Ishikawa (cell line): ENCODE measurements at regions not wholly inside any gene's neighbourhood (a gene's known extent, or its start where the extent isn't known, plus 50 kb on each side); places are given as distances from the start of the nearest gene placed in this dataset.

Experiments
- CEBPB ChIP-seq: IDR thresholded peaks from 2 replicates; pipeline ENCODE4 v1.6.1; 2012
- CREB1 ChIP-seq: IDR thresholded peaks from 2 replicates; pipeline ENCODE4 v1.6.1; 2012; ENCODE audit warnings: low read depth
- EGR1 ChIP-seq: IDR thresholded peaks from 2 replicates; pipeline ENCODE4 v1.6.1; 2012
- EP300 ChIP-seq: IDR thresholded peaks from 2 replicates; pipeline ENCODE4 v1.6.1; 2012; ENCODE audit warnings: borderline replicate concordance
- FOXM1 ChIP-seq: IDR thresholded peaks from 2 replicates; pipeline ENCODE4 v1.6.1; 2012; ENCODE audit warnings: low read depth, borderline replicate concordance
- MAX ChIP-seq: IDR thresholded peaks from 2 replicates; pipeline ENCODE4 v1.6.1; 2012
- NFIC ChIP-seq: IDR thresholded peaks from 2 replicates; pipeline ENCODE4 v1.6.1; 2012
- RAD21 ChIP-seq: IDR thresholded peaks from 2 replicates; pipeline ENCODE4 v1.6.1; 2012; ENCODE audit warnings: low read depth
- REST ChIP-seq: IDR thresholded peaks from 2 replicates; pipeline ENCODE4 v1.6.1; 2012; ENCODE audit warnings: low read depth, mild to moderate bottlenecking
- TAF1 ChIP-seq: IDR thresholded peaks from 2 replicates; pipeline ENCODE4 v1.6.1; 2012; ENCODE audit warnings: low read depth, mild to moderate bottlenecking
- TCF12 ChIP-seq: IDR thresholded peaks from 2 replicates; pipeline ENCODE4 v1.6.1; 2012; ENCODE audit warnings: low read depth
- TEAD4 ChIP-seq: IDR thresholded peaks from 2 replicates; pipeline ENCODE4 v1.6.1; 2012
- USF1 ChIP-seq: IDR thresholded peaks from 2 replicates; pipeline ENCODE4 v1.6.1; 2012
- YY1 ChIP-seq: IDR thresholded peaks from 2 replicates; pipeline ENCODE4 v1.6.1; 2012; ENCODE audit warnings: low read depth
- ZBTB7A ChIP-seq: IDR thresholded peaks from 2 replicates; pipeline ENCODE4 v1.6.1; 2012; ENCODE audit warnings: low read depth

- TF ChIP-seq RAD21, result no peak
- no peak for TF ChIP-seq CEBPB
- TF ChIP-seq YY1, result no peak
- TF ChIP-seq EP300, result no peak
- TF ChIP-seq REST, result no peak
- no peak for TF ChIP-seq TEAD4
- TF ChIP-seq MAX, result no peak
- no peak for TF ChIP-seq CREB1
- no peak for TF ChIP-seq TCF12
- no peak for TF ChIP-seq NFIC
- TF ChIP-seq USF1, result no peak
- no peak for TF ChIP-seq FOXM1
Measured at GRCh38 chr9:119905724-119906123, 536.5 kb upstream of the BRINP1 start.

- TF ChIP-seq RAD21 (no peak), FOXM1 (no peak), USF1 (no peak), TCF12 (no peak), EGR1 (no peak), NFIC (no peak), CREB1 (no peak), ZBTB7A (no peak), CEBPB (no peak), TEAD4 (no peak), REST (no peak), YY1 (no peak), TAF1 (no peak), EP300 (no peak)
Measured at GRCh38 chr9:119903851-119904250, 534.6 kb upstream of the BRINP1 start.

GRCh38 chr9:119902611-119903010, 533.4 kb upstream of the BRINP1 start:
- TF ChIP-seq ZBTB7A, result no peak
- TF ChIP-seq RAD21, result no peak
- TF ChIP-seq EP300, result no peak
- no peak for TF ChIP-seq TCF12

- TF ChIP-seq MAX, result no peak
Measured at GRCh38 chr9:119898316-119898715, 529.1 kb upstream of the BRINP1 start.

- no peak for TF ChIP-seq TCF12
- TF ChIP-seq RAD21, result no peak
- no peak for TF ChIP-seq TAF1
- no peak for TF ChIP-seq TEAD4
- TF ChIP-seq EGR1, result no peak
- TF ChIP-seq REST, result no peak
- TF ChIP-seq EP300, result no peak
- no peak for TF ChIP-seq MAX
- no peak for TF ChIP-seq ZBTB7A
- no peak for TF ChIP-seq USF1
- TF ChIP-seq CEBPB, result no peak
Measured at GRCh38 chr9:119884438-119884837, 515.2 kb upstream of the BRINP1 start.
